IMR-90 (cell line): ENCODE measurements at regions not wholly inside any gene's neighbourhood (a gene's known extent, or its start where the extent isn't known, plus 50 kb on each side); places are given as distances from the start of the nearest gene placed in this dataset.

Source experiments
- ATAC-seq: fragments of 200-7000 bp; cut with Tn5 transposase; 2 replicates; pipeline ENCODE4 v1.9.1; 2020; ENCODE audit warnings: low read depth, mild to moderate bottlenecking, moderate library complexity
- BruUV-seq: library from RNA; stranded (reverse); fragments of 400-500 nt; replicated peaks from 2 replicates; lab custom pipeline; 2021; lab: Mats Ljungman, UMichigan
- CTCF ChIA-PET: fragments of 300-600 bp; formaldehyde crosslinking; extraction: SDS; loops from one replicate; lab custom pipeline; 2021; ENCODE audit warnings: antibody characterized with exemption; lab: Yijun Ruan, JAX
- POLR2A ChIA-PET: fragments of 300-600 bp; sonication (Branson Sonifier 250); formaldehyde crosslinking; loops from one replicate; lab custom pipeline; 2022; ENCODE audit warnings: antibody characterized with exemption; ENCODE audit not compliant: unreplicated experiment; lab: Charles Lee
- DNase-seq: peaks from one replicate; pipeline ENCODE4 v3.0.0; 2013
- H2AFZ ChIP-seq: replicated peaks from 2 replicates; pipeline ENCODE3; 2013; ENCODE audit warnings: low read length, mild to moderate bottlenecking; ENCODE audit not compliant: poor library complexity
- H2AK5ac ChIP-seq: 2 replicates; pipeline ENCODE4 v1.6.1; 2013; ENCODE audit warnings: low read depth, low read length, inconsistent platforms
- H2AK9ac ChIP-seq: replicated peaks from 2 replicates; pipeline ENCODE3; 2013; ENCODE audit warnings: mild to moderate bottlenecking, low read depth, low read length, moderate library complexity; ENCODE audit not compliant: poor library complexity
- H2BK120ac ChIP-seq: 2 replicates; pipeline ENCODE4 v1.6.1; 2013; ENCODE audit warnings: low read depth, low read length, inconsistent platforms
- H2BK15ac ChIP-seq: 3 replicates; pipeline ENCODE4 v1.6.1; 2013; ENCODE audit warnings: low read depth, low read length, inconsistent platforms
- H2BK20ac ChIP-seq: 2 replicates; pipeline ENCODE4 v1.6.1; 2013; ENCODE audit warnings: low read depth, mild to moderate bottlenecking, inconsistent platforms, low read length, moderate library complexity
- H2BK5ac ChIP-seq: 2 replicates; pipeline ENCODE4 v1.6.1; 2013; ENCODE audit warnings: mild to moderate bottlenecking, low read depth, low read length, inconsistent platforms; ENCODE audit not compliant: poor library complexity, severe bottlenecking
- H3K14ac ChIP-seq: replicated peaks from 2 replicates; pipeline ENCODE4 v1.6.1; 2013; ENCODE audit warnings: low read depth, low read length, inconsistent platforms
- H3K18ac ChIP-seq: 2 replicates; pipeline ENCODE4 v1.6.1; 2013; ENCODE audit warnings: low read depth, low read length, control low read depth
- H3K23ac ChIP-seq: 2 replicates; pipeline ENCODE4 v1.6.1; 2013; ENCODE audit warnings: low read depth, low read length, inconsistent platforms
- H3K27ac ChIP-seq: 2 replicates; pipeline ENCODE4 v1.5.1; 2013; ENCODE audit warnings: mild to moderate bottlenecking, control low read depth, low read length; ENCODE audit not compliant: insufficient read depth
- H3K27me3 ChIP-seq: 2 replicates; pipeline ENCODE4 v1.6.1; 2013; ENCODE audit warnings: low read length; ENCODE audit not compliant: control insufficient read depth, insufficient read depth
- H3K36me3 ChIP-seq: 2 replicates; pipeline ENCODE4 v1.6.1; 2013; ENCODE audit warnings: low read length, mixed read lengths; ENCODE audit not compliant: control insufficient read depth, insufficient read depth
- H3K4ac ChIP-seq: 2 replicates; pipeline ENCODE4 v1.6.1; 2013; ENCODE audit warnings: low read depth, low read length, inconsistent platforms
- H3K4me1 ChIP-seq: 2 replicates; pipeline ENCODE4 v1.6.1; 2013; ENCODE audit warnings: low read length, mixed read lengths; ENCODE audit not compliant: control insufficient read depth, insufficient read depth
- H3K4me2 ChIP-seq: 2 replicates; pipeline ENCODE4 v1.6.1; 2013; ENCODE audit warnings: low read depth, mild to moderate bottlenecking, control low read depth, low read length, moderate library complexity
- H3K4me3 ChIP-seq: 2 replicates; pipeline ENCODE4 v1.5.1; 2013; ENCODE audit warnings: low read depth, mild to moderate bottlenecking, control low read depth, low read length, moderate library complexity; ENCODE audit not compliant: insufficient read depth
- H3K56ac ChIP-seq: 2 replicates; pipeline ENCODE4 v1.6.1; 2013; ENCODE audit warnings: low read length, inconsistent platforms; ENCODE audit not compliant: insufficient read depth; ENCODE audit errors: extremely low read depth
- H3K79me1 ChIP-seq, 2 experiments: 2 replicates each; pipeline ENCODE4 v1.6.1; 2013; ENCODE audit warnings: low read length in 2 of 2, inconsistent platforms in 1 of 2, low read depth in 1 of 2
- H3K9ac ChIP-seq: 2 replicates; pipeline ENCODE4 v1.6.1; 2013; ENCODE audit warnings: low read depth, low read length, control low read depth
- H3K9me1 ChIP-seq: 2 replicates; pipeline ENCODE4 v1.6.1; 2013; ENCODE audit warnings: low read length, inconsistent platforms; ENCODE audit not compliant: insufficient read depth
- H3K9me3 ChIP-seq: 2 replicates; pipeline ENCODE4 v1.6.1; 2013; ENCODE audit warnings: low read length; ENCODE audit not compliant: control insufficient read depth, insufficient read depth
- H4K20me1 ChIP-seq: 2 replicates; pipeline ENCODE4 v1.6.1; 2013; ENCODE audit warnings: low read length, inconsistent platforms; ENCODE audit not compliant: insufficient read depth
- H4K5ac ChIP-seq: 2 replicates; pipeline ENCODE4 v1.6.1; 2013; ENCODE audit warnings: mild to moderate bottlenecking, low read depth, low read length, control low read depth
- H4K8ac ChIP-seq, 2 experiments: 2 replicates each; pipeline ENCODE4 v1.6.1; 2013; ENCODE audit warnings: low read depth in 2 of 2, low read length in 2 of 2, control low read depth in 1 of 2, inconsistent platforms in 1 of 2
- H4K91ac ChIP-seq: 2 replicates; pipeline ENCODE4 v1.6.1; 2013; ENCODE audit warnings: low read depth, low read length, inconsistent platforms; ENCODE audit not compliant: insufficient read depth
- BHLHE40 ChIP-seq: fragments of 150-350 bp; IDR thresholded peaks from 2 replicates; pipeline ENCODE4 v1.6.1; 2016; ENCODE audit warnings: mild to moderate bottlenecking, low read depth, low read length
- MAFK ChIP-seq: IDR thresholded peaks from 2 replicates; pipeline ENCODE4 v1.6.1; 2012; ENCODE audit warnings: low read depth, low read length, improper control_type of control experiment
- WGBS, 2 experiments: methylation state at CpG; one replicate each; pipeline versions ENCODE4 v1.1.5 to v1.1.7; 2013; ENCODE audit warnings: missing lambda C conversion rate in 2 of 2; ENCODE audit not compliant: insufficient read length in 1 of 2; ENCODE audit errors: extremely low coverage in 2 of 2; 5-methylcytosine and 5-hydroxymethylcytosine counted together
- dilution Hi-C: fragments of 300-500 bp; cut with HindIII; formaldehyde crosslinking; loops from one replicate; pipeline ENCODE4 v1.14.3; 2018; ENCODE audit warnings: low sequenced_read_pairs; ENCODE audit not compliant: unreplicated experiment
- in situ Hi-C: fragments of 300-500 bp; cut with MboI; formaldehyde crosslinking; loops from 3 replicates; pipeline ENCODE4 v1.14.3; 2019; ENCODE audit warnings: low sequenced_read_pairs, inconsistent platforms, mixed read lengths
- intact Hi-C: fragments of 100-400 bp; cut with micrococcal nuclease; formaldehyde crosslinking; loops from 2 replicates; pipeline ENCODE4 v1.10.0; 2022

DNA sequence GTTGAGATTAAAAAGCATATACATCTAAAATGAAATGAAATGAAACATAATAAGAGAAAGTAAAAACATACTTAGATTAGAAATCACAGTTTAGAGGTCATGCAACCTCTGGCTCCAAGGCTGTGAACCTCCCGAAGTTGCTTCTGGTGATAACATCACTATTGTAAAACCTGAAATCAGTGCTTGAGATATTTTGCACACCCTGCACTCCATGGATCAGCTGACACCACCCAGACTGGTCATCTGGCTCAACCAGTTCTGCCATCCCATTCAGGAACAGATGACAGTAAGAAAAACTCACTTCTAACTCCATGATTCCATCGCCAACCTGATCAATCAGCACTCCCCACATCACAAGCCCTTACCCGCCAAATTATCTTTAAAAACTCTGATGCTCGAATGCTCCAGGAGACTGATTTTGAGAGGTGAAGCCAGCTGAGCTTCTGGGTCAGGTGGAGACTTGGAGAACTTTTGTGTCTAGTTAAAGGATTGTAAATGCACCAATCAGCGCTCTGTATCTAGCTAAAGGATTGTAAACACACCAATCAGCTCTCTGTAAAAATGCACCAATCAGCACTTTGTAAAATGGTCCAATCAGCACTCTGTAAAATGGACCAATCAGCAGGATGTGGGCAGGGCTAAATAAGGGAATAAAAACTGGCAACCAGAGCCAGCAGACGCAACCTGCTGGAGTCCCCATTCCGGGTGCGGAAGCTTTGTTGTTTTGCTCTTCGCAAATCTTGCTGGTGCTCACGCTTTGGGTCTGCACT is 162.6 kb upstream of the MAGI2 start:
- Histone ChIP-seq H3K9me3 (no peaks in the 10 kb centered on the region), H3K18ac (no peak overlapping the region), H3K9ac (no peak overlapping the region), H2BK20ac (no peak overlapping the region), H3K56ac (no peak overlapping the region), H2BK15ac (no peak overlapping the region), H3K4ac (no peak overlapping the region), H4K5ac (no peak overlapping the region), H4K8ac (no peak overlapping the region), H3K23ac (no peak overlapping the region), H4K91ac (no peak overlapping the region), H3K27ac (no peak overlapping the region), H3K36me3 (no peaks in the 10 kb centered on the region), H3K4me2 (no peak overlapping the region), H3K27me3 (no peaks in the 10 kb centered on the region), H2BK5ac (no peak overlapping the region), H2BK120ac (no peak overlapping the region), H3K4me1 (no peaks in the 10 kb centered on the region), H3K79me1 (no peaks in the 10 kb centered on the region), H3K4me3 (no peak overlapping the region), H4K20me1 (no peaks in the 10 kb centered on the region), H2AK5ac (no peak overlapping the region), H3K9me1 (no peaks in the 10 kb centered on the region), H2AK9ac (no peak overlapping the region), H3K14ac (no peak overlapping the region), H2AFZ (no peak overlapping the region)
- ChIA-PET POLR2A (no interaction called here), CTCF (no interaction called here)
- DNase-seq (no peak), ATAC-seq (no peak)
- dilution Hi-C loops: no loop called here
- BruUV-seq: no TSS peak
- 92% methylated on average over 4 of the region's 10 CpGs; no CpG with 5 or more reads in 1 of the 2 experiments for WGBS, 2 experiments
- in situ Hi-C loops: no loop called here
- TF ChIP-seq MAFK: peak; percentile 85
- TF ChIP-seq BHLHE40: no peak
- intact Hi-C loops: no loop called here
